H1 (cell line): ENCODE measurements at regions not wholly inside any gene's neighbourhood (a gene's known extent, or its start where the extent isn't known, plus 50 kb on each side); places are given as distances from the start of the nearest gene placed in this dataset. TPM values are rescaled to one million over a fixed set of nuclear protein-coding genes. Genes with fewer than 3 reads are reported as not detected.

Experiments used
- small RNA-seq: library from polyadenylated mRNA; stranded (forward); fragments of <200 nt; extraction: miRNeasy Mini kit (QIAGEN cat#:217004); gene quantifications from one replicate; pipeline ENCODE3, GENCODE V24; 2013; ENCODE audit not compliant: insufficient read depth

Small RNAs in the stretch of these regions (small RNA-seq; reads per million reads assigned to genes)
- gene RN7SL727P, result not detected
